H9 (cell line): ENCODE measurements at regions not wholly inside any gene's neighbourhood (a gene's known extent, or its start where the extent isn't known, plus 50 kb on each side); places are given as distances from the start of the nearest gene placed in this dataset.

ENCODE experiments used
- DNase-seq: peaks from one replicate; pipeline ENCODE4 v3.0.0-alpha.2; 2017
- H2AFZ ChIP-seq: one replicate; pipeline ENCODE4 v1.6.1; 2013; ENCODE audit warnings: mild to moderate bottlenecking, low read length, control low read depth, moderate library complexity
- H2AK5ac ChIP-seq: 2 replicates; pipeline ENCODE4 v1.6.1; 2013; ENCODE audit warnings: low read length, control low read depth, mixed read lengths; ENCODE audit not compliant: insufficient read length
- H2BK120ac ChIP-seq: one replicate; pipeline ENCODE4 v1.6.1; 2013; ENCODE audit warnings: low read depth, mild to moderate bottlenecking, low read length, control low read depth, inconsistent platforms; ENCODE audit not compliant: poor library complexity, severe bottlenecking
- H2BK12ac ChIP-seq: 2 replicates; pipeline ENCODE4 v1.6.1; 2013; ENCODE audit warnings: low read length, control low read depth, mixed read lengths, low read depth; ENCODE audit not compliant: insufficient read length
- H2BK15ac ChIP-seq: 2 replicates; pipeline ENCODE4 v1.6.1; 2013; ENCODE audit warnings: low read depth, low read length, control low read depth
- H2BK20ac ChIP-seq: one replicate; pipeline ENCODE4 v1.6.1; 2013; ENCODE audit warnings: low read depth, mild to moderate bottlenecking, low read length, control low read depth, inconsistent platforms; ENCODE audit not compliant: poor library complexity, severe bottlenecking
- H2BK5ac ChIP-seq: 2 replicates; pipeline ENCODE4 v1.6.1; 2013; ENCODE audit warnings: low read length, control low read depth, mixed read lengths; ENCODE audit not compliant: insufficient read length
- H3K14ac ChIP-seq: 2 replicates; pipeline ENCODE4 v1.6.1; 2013; ENCODE audit warnings: low read length, control low read depth; ENCODE audit not compliant: insufficient read depth
- H3K18ac ChIP-seq: 2 replicates; pipeline ENCODE4 v1.6.1; 2013; ENCODE audit warnings: low read depth, mild to moderate bottlenecking, mixed read lengths, low read length, control low read depth; ENCODE audit not compliant: insufficient read length
- H3K23ac ChIP-seq: 2 replicates; pipeline ENCODE4 v1.6.1; 2013; ENCODE audit warnings: low read length, control low read depth, mixed read lengths, low read depth; ENCODE audit not compliant: insufficient read length
- H3K23me2 ChIP-seq: 2 replicates; pipeline ENCODE4 v1.6.1; 2013; ENCODE audit warnings: low read depth, mild to moderate bottlenecking, mixed read lengths, low read length, control low read depth; ENCODE audit not compliant: insufficient read length, poor library complexity, severe bottlenecking
- H3K27ac ChIP-seq: 2 replicates; pipeline ENCODE4 v1.5.1; 2013; ENCODE audit warnings: low read length, control low read depth, mixed read lengths, low read depth; ENCODE audit not compliant: insufficient read length
- H3K27me3 ChIP-seq: 2 replicates; pipeline ENCODE4 v1.6.1; 2013; ENCODE audit warnings: low read length, control low read depth, inconsistent platforms; ENCODE audit not compliant: insufficient read depth
- H3K4ac ChIP-seq: 2 replicates; pipeline ENCODE4 v1.6.1; 2013; ENCODE audit warnings: low read depth, mild to moderate bottlenecking, control low read depth, inconsistent platforms, low read length, moderate library complexity
- H3K4me1 ChIP-seq: 2 replicates; pipeline ENCODE4 v1.6.1; 2013; ENCODE audit warnings: low read length, control low read depth, inconsistent platforms; ENCODE audit not compliant: insufficient read depth
- H3K4me2 ChIP-seq: 2 replicates; pipeline ENCODE4 v1.6.1; 2013; ENCODE audit warnings: low read length, control low read depth, mixed read lengths; ENCODE audit not compliant: insufficient read length, insufficient read depth
- H3K56ac ChIP-seq: 2 replicates; pipeline ENCODE4 v1.6.1; 2013; ENCODE audit warnings: low read depth, mild to moderate bottlenecking, mixed read lengths, low read length, control low read depth; ENCODE audit not compliant: insufficient read length
- H3K79me1 ChIP-seq: 2 replicates; pipeline ENCODE4 v1.6.1; 2013; ENCODE audit warnings: low read depth, mild to moderate bottlenecking, moderate library complexity, low read length, control low read depth, inconsistent platforms; ENCODE audit not compliant: insufficient read depth, poor library complexity, severe bottlenecking
- H3K79me2 ChIP-seq: 2 replicates; pipeline ENCODE4 v1.6.1; 2013; ENCODE audit warnings: low read length, control low read depth, inconsistent platforms; ENCODE audit not compliant: insufficient read depth
- H3K9ac ChIP-seq: 2 replicates; pipeline ENCODE4 v1.6.1; 2013; ENCODE audit warnings: low read length, control low read depth, mixed read lengths; ENCODE audit not compliant: insufficient read length; ENCODE audit errors: extremely low read depth
- H3K9me3 ChIP-seq: one replicate; pipeline ENCODE4 v1.6.1; 2013; ENCODE audit warnings: low read depth, low read length, inconsistent platforms; ENCODE audit not compliant: control insufficient read depth
- H3T11ph ChIP-seq: one replicate; pipeline ENCODE4 v1.6.1; 2013; ENCODE audit warnings: mild to moderate bottlenecking, low read length, control low read depth, inconsistent platforms
- H4K20me1 ChIP-seq: one replicate; pipeline ENCODE4 v1.6.1; 2013; ENCODE audit not compliant: control insufficient read depth, insufficient read length, insufficient read depth
- H4K5ac ChIP-seq: 2 replicates; pipeline ENCODE4 v1.6.1; 2013; ENCODE audit warnings: low read depth, mild to moderate bottlenecking, mixed read lengths, low read length, control low read depth; ENCODE audit not compliant: insufficient read length
- H4K8ac ChIP-seq: replicated peaks from 2 replicates; pipeline ENCODE4 v1.6.1; 2013; ENCODE audit warnings: low read length, control low read depth, mixed read lengths, low read depth; ENCODE audit not compliant: insufficient read length
- H4K91ac ChIP-seq: 2 replicates; pipeline ENCODE4 v1.6.1; 2013; ENCODE audit warnings: low read depth, mild to moderate bottlenecking, moderate library complexity, mixed read lengths, low read length, control low read depth; ENCODE audit not compliant: insufficient read length
- H3K27ac Mint-ChIP-seq, 3 experiments: 2 replicates in 2 of 3; 3 replicates in 1 of 3; pipeline ENCODE4 v1.8.0; 2020 to 2021; ENCODE audit warnings: mixed read lengths in 3 of 3, mild to moderate bottlenecking in 1 of 3, moderate library complexity in 1 of 3
- H3K27me3 Mint-ChIP-seq: 2 replicates; pipeline ENCODE4 v1.8.0; 2021; ENCODE audit warnings: low read depth, mild to moderate bottlenecking, moderate library complexity, mixed read lengths
- H3K36me3 Mint-ChIP-seq, 3 experiments: 2 replicates in 2 of 3; 3 replicates in 1 of 3; pipeline ENCODE4 v1.8.0; 2020 to 2021; ENCODE audit warnings: low read depth in 3 of 3, mixed read lengths in 3 of 3; ENCODE audit not compliant: insufficient read depth in 1 of 3
- H3K4me1 Mint-ChIP-seq, 2 experiments: 2 replicates each; pipeline ENCODE4 v1.8.0; 2020; ENCODE audit warnings: mixed read lengths in 2 of 2
- H3K4me3 Mint-ChIP-seq, 2 experiments: 2 replicates in 1 of 2; 3 replicates in 1 of 2; pipeline ENCODE4 v1.8.0; 2020 to 2021; ENCODE audit warnings: mild to moderate bottlenecking in 2 of 2, mixed read lengths in 2 of 2, moderate library complexity in 1 of 2
- H3K9me3 Mint-ChIP-seq, 2 experiments: 2 replicates in 1 of 2; 3 replicates in 1 of 2; pipeline ENCODE4 v1.8.0; 2020; ENCODE audit warnings: mild to moderate bottlenecking in 2 of 2, mixed read lengths in 2 of 2, moderate library complexity in 1 of 2
- CTCF ChIP-seq: fragments of 200-600 bp; sonication (generic); conservative IDR thresholded peaks from 3 replicates; pipeline ENCODE4 v1.8.0; 2021; ENCODE audit warnings: antibody characterized with exemption, mild to moderate bottlenecking
- WGBS: extraction: QIAGEN DNeasy Blood & Tissue Kit; methylation state at CpG from one replicate; pipeline ENCODE4 v1.1.7; 2013; ENCODE audit warnings: missing lambda C conversion rate, low lambda C conversion rate, mixed read lengths; ENCODE audit not compliant: insufficient read length; ENCODE audit errors: extremely low coverage; 5-methylcytosine and 5-hydroxymethylcytosine counted together

- Histone ChIP-seq H3K56ac (no peak overlapping the region), H3K4me1 (no peaks in the 10 kb centered on the region), H3K79me1 (no peaks in the 10 kb centered on the region), H3K79me2 (no peaks in the 10 kb centered on the region), H3K9ac (no peak overlapping the region), H3T11ph (no peak overlapping the region), H4K8ac (no peak overlapping the region), H3K27ac (no peak overlapping the region), H3K4me2 (no peak overlapping the region), H3K4ac (no peak overlapping the region), H3K9me3 (no peaks in the 10 kb centered on the region), H2BK20ac (no peak overlapping the region), H2BK12ac (no peak overlapping the region), H2BK120ac (no peak overlapping the region), H3K23ac (no peak overlapping the region), H3K23me2 (no peaks in the 10 kb centered on the region), H2AK5ac (no peak overlapping the region), H4K91ac (no peak overlapping the region), H4K20me1 (no peaks in the 10 kb centered on the region), H3K27me3 (no peaks in the 10 kb centered on the region), H3K14ac (no peak overlapping the region), H4K5ac (no peak overlapping the region), H2BK15ac (no peak overlapping the region), H2AFZ (no peak overlapping the region), H3K18ac (no peak overlapping the region), H2BK5ac (no peak overlapping the region)
- no CpG with 5 or more reads among the region's 3 CpGs for WGBS
- Mint-ChIP-seq H3K9me3 (peaks cover 0 to 4% of the 10 kb centered on the region in 2 experiments; a peak in 1 of 5 replicates), H3K27ac (no peak overlapping the region), H3K4me1 (peaks cover 4 to 5% of the 10 kb centered on the region in 2 experiments; a peak in 2 of 4 replicates), H3K4me3 (no peak overlapping the region), H3K36me3 (no peaks in the 10 kb centered on the region; a peak in 1 of 7 replicates), H3K27me3 (no peaks in the 10 kb centered on the region; the same call in 1 of the 2 replicates)
- no peak for TF ChIP-seq CTCF
- no peak for DNase-seq
Observed at GRCh38 chr12:94783343-94783742, 133.0 kb upstream of the TMCC3 start.
